ENCODE measurements at regions not wholly inside any gene's neighbourhood (a gene's known extent, or its start where the extent isn't known, plus 50 kb on each side); places are given as distances from the start of the nearest gene placed in this dataset.

DNA sequence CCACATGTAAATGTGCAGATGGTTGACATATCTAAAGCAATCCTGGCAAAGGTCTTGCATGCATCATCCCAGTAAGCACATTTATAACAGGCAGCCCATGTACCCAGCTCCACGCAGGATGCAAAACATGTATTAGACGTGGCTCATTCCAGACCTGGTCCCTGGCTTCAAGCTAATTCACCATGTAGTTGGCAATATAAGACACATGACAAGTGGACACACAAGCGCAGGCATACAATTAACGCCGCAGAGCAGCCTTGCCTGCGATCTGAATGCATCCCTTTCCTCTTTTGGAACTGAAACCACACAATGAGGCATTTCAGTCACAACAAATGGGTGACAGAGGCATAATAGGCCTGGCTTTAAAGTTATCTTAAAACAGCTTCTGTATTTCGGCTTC is 114.5 kb upstream of the TRIM2 start:
- DNase-seq: no peak
- Histone ChIP-seq H3K9ac (ENCODE audit: extremely low read depth, insufficient read length, low read length) (no peak overlapping the region), H2AK5ac (ENCODE audit: insufficient read length, low read length) (no peak overlapping the region), H2AFZ (ENCODE audit: low read length) (no peak overlapping the region), H3K4me1 (ENCODE audit: insufficient read depth, low read length) (peaks cover 1% of the 10 kb centered on the region; the same call in 1 of the 2 replicates), H3K14ac (ENCODE audit: insufficient read depth, low read length) (no peak overlapping the region), H3K79me2 (ENCODE audit: insufficient read depth, low read length) (no peaks in the 10 kb centered on the region), H2BK20ac (ENCODE audit: low read depth, low read length, poor library complexity, severe bottlenecking) (no peak overlapping the region), H4K91ac (ENCODE audit: insufficient read length, low read depth, low read length) (no peak overlapping the region), H4K20me1 (ENCODE audit: control insufficient read depth, insufficient read depth, insufficient read length) (no peaks in the 10 kb centered on the region), H3K23me2 (ENCODE audit: insufficient read length, low read depth, low read length, poor library complexity, severe bottlenecking) (no peaks in the 10 kb centered on the region), H3K4me2 (ENCODE audit: insufficient read depth, insufficient read length, low read length) (no peak overlapping the region), H3K9me3 (ENCODE audit: control insufficient read depth, low read depth, low read length) (no peaks in the 10 kb centered on the region), H3K18ac (ENCODE audit: insufficient read length, low read depth, low read length) (no peak overlapping the region), H2BK5ac (ENCODE audit: insufficient read length, low read length) (no peak overlapping the region), H3K23ac (ENCODE audit: insufficient read length, low read depth, low read length) (no peak overlapping the region), H2BK120ac (ENCODE audit: low read depth, low read length, poor library complexity, severe bottlenecking) (no peak overlapping the region), H2BK15ac (ENCODE audit: low read depth, low read length) (no peak overlapping the region), H3K79me1 (ENCODE audit: insufficient read depth, low read depth, low read length, poor library complexity, severe bottlenecking) (no peaks in the 10 kb centered on the region), H3K27ac (ENCODE audit: insufficient read length, low read depth, low read length) (no peak overlapping the region), H3K56ac (ENCODE audit: insufficient read length, low read depth, low read length) (no peak overlapping the region), H3K27me3 (ENCODE audit: insufficient read depth, low read length) (no peaks in the 10 kb centered on the region), H3K4ac (ENCODE audit: low read depth, low read length) (no peak overlapping the region), H4K5ac (ENCODE audit: insufficient read length, low read depth, low read length) (no peak overlapping the region), H4K8ac (replicated peaks; ENCODE audit: insufficient read length, low read depth, low read length) (no peak overlapping the region), H3T11ph (ENCODE audit: low read length) (no peak overlapping the region), H2BK12ac (ENCODE audit: insufficient read length, low read depth, low read length) (no peak overlapping the region)
- H3K4me1 Mint-ChIP-seq: peaks cover 29 to 33% of the 10 kb centered on the region in 2 experiments
- no peak overlapping the region for H3K27ac Mint-ChIP-seq
- H3K9me3 Mint-ChIP-seq: no peaks in the 10 kb centered on the region
- TF ChIP-seq, protein P1, sequence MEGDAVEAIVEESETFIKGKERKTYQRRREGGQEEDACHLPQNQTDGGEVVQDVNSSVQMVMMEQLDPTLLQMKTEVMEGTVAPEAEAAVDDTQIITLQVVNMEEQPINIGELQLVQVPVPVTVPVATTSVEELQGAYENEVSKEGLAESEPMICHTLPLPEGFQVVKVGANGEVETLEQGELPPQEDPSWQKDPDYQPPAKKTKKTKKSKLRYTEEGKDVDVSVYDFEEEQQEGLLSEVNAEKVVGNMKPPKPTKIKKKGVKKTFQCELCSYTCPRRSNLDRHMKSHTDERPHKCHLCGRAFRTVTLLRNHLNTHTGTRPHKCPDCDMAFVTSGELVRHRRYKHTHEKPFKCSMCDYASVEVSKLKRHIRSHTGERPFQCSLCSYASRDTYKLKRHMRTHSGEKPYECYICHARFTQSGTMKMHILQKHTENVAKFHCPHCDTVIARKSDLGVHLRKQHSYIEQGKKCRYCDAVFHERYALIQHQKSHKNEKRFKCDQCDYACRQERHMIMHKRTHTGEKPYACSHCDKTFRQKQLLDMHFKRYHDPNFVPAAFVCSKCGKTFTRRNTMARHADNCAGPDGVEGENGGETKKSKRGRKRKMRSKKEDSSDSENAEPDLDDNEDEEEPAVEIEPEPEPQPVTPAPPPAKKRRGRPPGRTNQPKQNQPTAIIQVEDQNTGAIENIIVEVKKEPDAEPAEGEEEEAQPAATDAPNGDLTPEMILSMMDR (conservative IDR thresholded peaks at IDR 0.05): no peak
- peaks cover 8% of the 10 kb centered on the region; the same call in 1 of the 2 replicates for H3K27me3 Mint-ChIP-seq (ENCODE audit: low read depth)
- no CpG with 5 or more reads among the region's 7 CpGs for WGBS (ENCODE audit: extremely low coverage, insufficient read length, low lambda C conversion rate)
- no peaks in the 10 kb centered on the region; a peak in 1 of 7 replicates for H3K36me3 Mint-ChIP-seq (ENCODE audit: insufficient read depth in 1 of 3, low read depth in 3 of 3)
- no peak overlapping the region for H3K4me3 Mint-ChIP-seq

All from H9 (cell line).